ENCODE measurements at regions not wholly inside any gene's neighbourhood (a gene's known extent, or its start where the extent isn't known, plus 50 kb on each side); places are given as distances from the start of the nearest gene placed in this dataset.
"Not testable (repeated sequence)": the region's sequence is repeated elsewhere in the genome, so short reads cannot be mapped to it uniquely, and the experiment has no call there.

DNA sequence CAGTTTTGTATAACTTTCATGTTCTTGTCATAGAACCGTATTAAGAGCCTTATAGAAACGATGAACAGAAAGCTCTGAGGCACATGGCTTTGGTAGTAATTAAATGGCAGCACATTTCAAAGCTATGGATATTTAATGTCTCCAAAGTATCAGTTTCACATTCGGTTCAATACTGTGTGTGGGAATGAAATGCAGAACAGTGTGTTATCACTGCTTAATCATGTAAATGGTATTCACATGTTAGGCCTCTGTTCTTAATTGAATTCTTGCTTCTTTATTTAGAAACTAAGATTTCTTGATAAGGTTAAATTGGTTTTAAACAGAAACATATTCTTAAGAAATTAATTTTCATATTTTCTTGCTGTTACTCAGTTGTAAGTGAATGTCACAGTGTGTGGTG is 701.0 kb upstream of the PITX2 start:
- POLR2A ChIA-PET, result no interaction called here
- H3K4me1 Mint-ChIP-seq, result no peaks in the 10 kb centered on the region
- H3K27ac Mint-ChIP-seq, result no peak overlapping the region
- no peak overlapping the region for H3K4me3 Mint-ChIP-seq
- H3K9me3 Mint-ChIP-seq, result no peaks in the 10 kb centered on the region
- H3K27me3 Mint-ChIP-seq, result no peaks in the 10 kb centered on the region
- no peak for ATAC-seq (ENCODE audit: low read depth)
- DNase-seq, result no peak
- H3K36me3 Mint-ChIP-seq, result no peaks in the 10 kb centered on the region

DNA sequence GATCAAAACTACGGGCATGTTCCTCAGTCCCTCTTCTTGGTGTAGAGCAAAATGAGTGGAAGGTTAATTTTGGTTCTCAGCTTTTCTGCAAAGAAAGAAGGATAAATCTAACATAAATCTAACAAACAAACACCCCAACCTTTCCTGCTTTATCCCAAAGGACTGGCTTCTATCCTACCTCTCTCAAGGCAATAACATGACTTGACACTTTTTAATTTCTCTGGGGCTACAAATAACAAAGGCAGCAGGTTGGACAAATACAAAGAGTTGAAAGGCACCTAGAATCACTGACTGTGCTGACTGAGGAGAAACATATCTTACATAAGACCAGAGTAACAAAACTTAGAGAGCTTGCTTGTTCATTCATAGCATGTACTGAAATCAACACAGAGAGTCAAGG is 703.6 kb upstream of the PITX2 start:
- Mint-ChIP-seq H3K9me3 (no peaks in the 10 kb centered on the region), H3K27me3 (no peaks in the 10 kb centered on the region), H3K4me3 (no peak overlapping the region), H3K4me1 (no peaks in the 10 kb centered on the region), H3K36me3 (no peaks in the 10 kb centered on the region), H3K27ac (no peak overlapping the region)
- ATAC-seq (ENCODE audit: low read depth) (no peak), DNase-seq (no peak)
- POLR2A ChIA-PET, result no interaction called here

DNA sequence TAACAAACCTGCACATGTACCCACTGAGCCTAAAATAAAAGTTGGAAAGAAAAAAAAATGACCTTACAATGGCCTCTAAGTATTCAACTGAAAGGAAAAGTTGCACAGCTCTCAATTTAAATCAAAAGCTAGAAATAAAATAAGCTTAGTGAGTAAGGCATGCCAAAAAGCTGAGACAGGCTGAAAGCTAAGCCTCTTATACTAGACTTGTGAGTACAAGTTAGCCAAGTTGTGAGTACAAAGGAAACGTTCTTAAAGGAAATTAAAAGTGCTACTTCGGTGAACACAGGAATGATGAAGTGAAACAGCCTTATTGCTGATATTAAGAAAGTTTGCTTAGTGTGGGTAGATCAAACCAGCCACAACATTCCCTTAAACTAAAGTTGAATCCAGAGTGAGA is 707.9 kb upstream of the PITX2 start:
- H3K36me3 Mint-ChIP-seq, result no peaks in the 10 kb centered on the region
- POLR2A ChIA-PET, result no interaction called here
- DNase-seq (no peak), ATAC-seq (ENCODE audit: low read depth) (no peak)
- no peak overlapping the region for H3K27ac Mint-ChIP-seq
- H3K4me3 Mint-ChIP-seq, result no peak overlapping the region
- H3K27me3 Mint-ChIP-seq, result no peaks in the 10 kb centered on the region
- peaks cover 3% of the 10 kb centered on the region for H3K9me3 Mint-ChIP-seq
- H3K4me1 Mint-ChIP-seq, result no peaks in the 10 kb centered on the region

DNA sequence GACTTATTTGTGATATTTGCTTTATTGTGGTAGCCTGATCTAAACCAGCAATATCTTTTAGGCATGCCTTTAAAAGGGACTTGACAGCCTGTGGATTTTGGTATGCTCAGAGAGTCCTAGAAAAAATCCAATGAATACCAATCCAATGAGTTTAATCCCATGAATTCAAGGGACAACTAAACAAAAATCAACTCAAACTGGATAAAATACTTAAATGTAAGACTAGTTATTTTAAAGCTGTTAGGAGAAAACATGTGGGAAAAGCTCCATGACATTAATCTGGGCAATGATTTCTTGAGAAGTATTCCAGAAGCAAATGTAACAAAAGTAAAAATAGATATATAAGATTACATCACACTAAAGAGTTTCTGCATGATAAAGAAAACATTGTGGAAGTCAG is 711.5 kb upstream of the PITX2 start:
- no peaks in the 10 kb centered on the region for H3K27me3 Mint-ChIP-seq
- no peak for ATAC-seq (ENCODE audit: low read depth)
- H3K9me3 Mint-ChIP-seq, result peaks cover 4% of the 10 kb centered on the region
- no peak for DNase-seq
- no peak overlapping the region for H3K4me3 Mint-ChIP-seq
- H3K36me3 Mint-ChIP-seq, result no peaks in the 10 kb centered on the region
- POLR2A ChIA-PET, result no interaction called here
- H3K4me1 Mint-ChIP-seq, result no peaks in the 10 kb centered on the region
- no peak overlapping the region for H3K27ac Mint-ChIP-seq

DNA sequence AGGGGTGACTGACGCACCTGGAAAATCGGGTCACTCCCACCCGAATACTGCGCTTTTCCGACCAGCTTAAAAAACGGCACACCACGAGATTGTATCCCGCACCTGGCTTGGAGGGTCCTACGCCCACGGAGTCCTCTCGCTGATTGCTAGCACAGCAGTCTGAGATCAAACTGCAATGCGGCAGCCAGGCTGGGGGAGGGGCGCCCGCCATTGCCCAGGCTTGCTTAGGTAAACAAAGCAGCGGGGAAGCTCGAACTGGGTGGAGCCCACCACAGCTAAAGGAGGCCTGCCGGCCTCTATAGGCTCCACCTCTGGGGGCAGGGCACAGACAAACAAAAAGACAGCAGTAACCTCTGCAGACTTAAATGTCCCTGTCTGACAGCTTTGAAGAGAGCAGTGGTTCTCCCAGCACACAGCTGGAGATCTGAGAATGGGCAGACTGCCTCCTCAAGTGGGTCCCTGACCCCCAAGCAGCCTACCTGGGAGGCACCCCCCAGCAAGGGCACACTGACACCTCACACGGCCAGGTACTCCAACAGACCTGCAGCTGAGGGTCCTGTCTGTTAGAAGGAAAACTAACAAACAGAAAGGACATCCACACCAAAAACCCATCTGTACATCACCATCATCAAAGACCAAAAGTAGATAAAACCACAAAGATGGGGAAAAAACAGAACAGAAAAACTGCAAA is 714.5 kb upstream of the PITX2 start:
- POLR2A ChIA-PET; H3K9me3 Mint-ChIP-seq; H3K27ac Mint-ChIP-seq; ATAC-seq (ENCODE audit: low read depth); H3K36me3 Mint-ChIP-seq; H3K4me1 Mint-ChIP-seq; H3K27me3 Mint-ChIP-seq; H3K4me3 Mint-ChIP-seq; DNase-seq: not testable (repeated sequence)

DNA sequence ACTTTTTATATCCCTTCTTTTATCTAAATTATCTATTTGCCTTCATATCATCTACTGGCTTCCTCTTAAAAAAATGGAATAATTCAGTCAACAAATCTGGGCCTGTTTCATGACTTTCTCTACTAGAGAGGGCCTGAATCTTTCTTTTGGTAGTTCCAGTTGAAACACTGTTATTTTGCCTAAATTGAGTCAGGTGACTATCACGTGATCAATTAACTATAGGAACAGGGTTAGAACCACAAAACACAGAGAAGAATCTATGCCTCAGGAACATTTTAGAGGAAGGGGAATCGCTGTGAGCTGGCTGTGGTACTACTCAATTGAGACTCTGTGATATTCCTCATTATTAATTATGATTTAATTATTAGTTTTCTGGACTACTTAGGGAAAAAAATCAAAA is 736.7 kb upstream of the PITX2 start:
- H3K9me3 Mint-ChIP-seq, result peaks cover 2% of the 10 kb centered on the region
- DNase-seq, result no peak

DNA sequence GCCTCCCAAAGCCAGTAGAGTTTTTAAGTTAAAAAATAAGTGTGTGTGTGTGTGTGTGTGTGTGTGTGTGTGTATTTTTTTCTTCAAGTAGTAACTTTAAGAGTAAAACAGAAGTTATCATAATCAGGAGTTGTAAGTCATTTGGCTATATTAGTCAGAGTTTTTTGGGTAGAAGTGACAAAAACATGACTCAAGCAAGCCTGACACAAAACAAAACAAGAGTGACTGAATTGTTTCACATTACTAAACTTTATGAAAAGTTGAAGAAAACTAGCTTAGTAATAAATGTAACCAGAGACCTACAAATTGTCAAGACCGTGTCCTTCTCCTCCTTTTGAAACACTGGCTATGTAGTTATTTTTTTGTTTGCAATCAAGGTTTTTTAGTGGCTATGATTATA is 738.0 kb upstream of the PITX2 start:
- Mint-ChIP-seq H3K36me3 (no peaks in the 10 kb centered on the region), H3K27me3 (no peaks in the 10 kb centered on the region), H3K27ac (no peak overlapping the region), H3K9me3 (peaks cover 3% of the 10 kb centered on the region), H3K4me3 (no peak overlapping the region), H3K4me1 (no peaks in the 10 kb centered on the region)
- POLR2A ChIA-PET, result no interaction called here
- no peak for ATAC-seq (ENCODE audit: low read depth)
- DNase-seq, result no peak

More for the DNA sequence above, 736.7 kb upstream of the PITX2 start:
- no peak for ATAC-seq (ENCODE audit: low read depth)
- H3K4me1 Mint-ChIP-seq, result no peaks in the 10 kb centered on the region
- H3K36me3 Mint-ChIP-seq, result no peaks in the 10 kb centered on the region
- POLR2A ChIA-PET, result no interaction called here
- H3K27me3 Mint-ChIP-seq, result no peaks in the 10 kb centered on the region
- H3K27ac Mint-ChIP-seq, result no peak overlapping the region
- H3K4me3 Mint-ChIP-seq, result no peak overlapping the region

DNA sequence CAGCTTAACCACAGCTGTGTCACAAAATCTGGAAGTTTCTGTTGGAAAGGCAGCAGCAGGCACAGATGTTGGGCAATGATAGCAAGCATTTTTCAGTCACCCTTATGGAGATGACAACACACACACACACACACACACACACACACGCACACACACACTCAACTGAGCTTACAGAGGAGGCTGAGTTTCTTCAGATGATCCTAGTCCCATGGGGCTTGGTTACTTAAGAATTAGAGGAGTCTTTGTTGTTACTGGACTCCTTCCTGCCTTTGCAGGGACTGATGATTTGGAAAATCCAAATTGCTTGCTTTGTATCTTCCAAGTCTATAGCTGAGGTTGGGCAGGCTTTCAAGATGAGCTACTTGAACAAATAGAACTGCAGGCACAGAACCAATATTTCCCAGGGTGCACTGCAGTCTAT is 740.1 kb upstream of the PITX2 start:
- Mint-ChIP-seq H3K27me3 (no peaks in the 10 kb centered on the region), H3K9me3 (peaks cover 3% of the 10 kb centered on the region), H3K36me3 (no peaks in the 10 kb centered on the region), H3K27ac (no peak overlapping the region), H3K4me1 (no peaks in the 10 kb centered on the region), H3K4me3 (no peak overlapping the region)
- POLR2A ChIA-PET, result no interaction called here
- no peak for DNase-seq
- ATAC-seq (ENCODE audit: low read depth), result no peak

DNA sequence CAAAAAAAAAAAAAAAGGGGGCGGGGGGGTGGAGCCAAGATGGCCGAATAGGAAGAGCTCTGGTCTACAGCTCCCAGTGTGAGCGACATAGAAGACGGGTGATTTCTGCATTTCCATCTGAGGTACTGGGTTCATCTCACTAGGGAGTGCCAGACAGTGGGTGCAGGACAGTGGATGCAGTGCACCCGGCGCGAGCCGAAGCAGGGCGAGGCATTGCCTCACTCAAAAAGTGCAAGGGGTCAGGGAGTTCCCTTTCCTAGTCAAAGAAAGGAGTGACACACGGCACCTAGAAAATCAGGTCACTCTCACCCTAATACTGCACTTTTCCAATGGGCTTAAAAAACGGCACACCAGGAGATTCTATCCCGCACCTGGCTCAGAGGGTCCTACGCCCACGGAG is 755.0 kb upstream of the PITX2 start:
- DNase-seq; H3K9me3 Mint-ChIP-seq; H3K4me1 Mint-ChIP-seq; H3K36me3 Mint-ChIP-seq; H3K27me3 Mint-ChIP-seq; H3K4me3 Mint-ChIP-seq; H3K27ac Mint-ChIP-seq; ATAC-seq (ENCODE audit: low read depth); POLR2A ChIA-PET: not testable (repeated sequence)

DNA sequence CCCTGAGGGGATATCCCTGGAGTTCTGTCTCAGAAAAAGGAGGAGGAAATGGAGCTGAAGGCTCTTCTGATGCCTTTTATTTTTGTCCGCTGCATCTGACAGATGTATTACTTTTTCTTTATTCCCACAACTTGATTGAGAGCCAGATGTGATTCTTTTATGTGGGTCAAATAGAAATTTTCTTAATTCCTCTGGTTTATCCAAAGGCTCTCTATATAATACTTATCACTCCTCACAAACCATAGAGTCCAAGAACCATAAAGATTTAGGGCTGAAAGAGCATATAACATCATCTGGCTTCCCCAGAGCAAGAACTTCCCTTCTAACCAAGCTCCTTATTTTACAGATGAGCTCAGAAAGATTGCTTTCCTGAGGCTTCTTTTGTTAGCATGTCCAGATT is 756.7 kb upstream of the FAM241A start:
- no peaks in the 10 kb centered on the region for H3K4me1 Mint-ChIP-seq
- no peak for ATAC-seq (ENCODE audit: low read depth)

DNA sequence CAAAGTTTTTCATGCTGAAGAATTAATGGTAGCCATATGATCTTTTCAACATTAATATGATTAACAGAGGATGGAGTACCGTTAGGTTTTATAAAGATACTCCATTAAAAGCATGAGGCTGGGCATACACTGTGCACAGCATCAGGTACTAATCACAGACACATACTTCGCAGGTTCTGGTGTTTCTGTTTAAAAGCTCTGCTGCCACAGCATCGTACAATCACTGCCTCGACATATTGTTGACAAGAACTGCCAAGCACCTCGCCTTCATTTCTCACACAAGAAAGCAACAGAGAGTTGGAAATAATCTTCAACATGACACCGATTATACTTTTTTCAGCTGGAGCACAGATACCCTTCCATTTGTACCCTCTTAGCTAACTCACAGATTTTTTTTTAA is 753.4 kb upstream of the FAM241A start:
- POLR2A ChIA-PET, result no interaction called here
- no peaks in the 10 kb centered on the region for H3K27me3 Mint-ChIP-seq
- peaks cover 4% of the 10 kb centered on the region for H3K9me3 Mint-ChIP-seq
- DNase-seq (no peak), ATAC-seq (ENCODE audit: low read depth) (no peak)
- H3K27ac Mint-ChIP-seq, result no peak overlapping the region
- H3K4me1 Mint-ChIP-seq, result no peaks in the 10 kb centered on the region
- no peaks in the 10 kb centered on the region for H3K36me3 Mint-ChIP-seq
- H3K4me3 Mint-ChIP-seq, result no peak overlapping the region

More for the DNA sequence above, 756.7 kb upstream of the FAM241A start:
- no peaks in the 10 kb centered on the region for H3K27me3 Mint-ChIP-seq
- DNase-seq, result no peak
- no peak overlapping the region for H3K4me3 Mint-ChIP-seq
- H3K9me3 Mint-ChIP-seq, result peaks cover 6% of the 10 kb centered on the region
- H3K36me3 Mint-ChIP-seq, result no peaks in the 10 kb centered on the region
- POLR2A ChIA-PET, result no interaction called here
- H3K27ac Mint-ChIP-seq, result no peak overlapping the region

DNA sequence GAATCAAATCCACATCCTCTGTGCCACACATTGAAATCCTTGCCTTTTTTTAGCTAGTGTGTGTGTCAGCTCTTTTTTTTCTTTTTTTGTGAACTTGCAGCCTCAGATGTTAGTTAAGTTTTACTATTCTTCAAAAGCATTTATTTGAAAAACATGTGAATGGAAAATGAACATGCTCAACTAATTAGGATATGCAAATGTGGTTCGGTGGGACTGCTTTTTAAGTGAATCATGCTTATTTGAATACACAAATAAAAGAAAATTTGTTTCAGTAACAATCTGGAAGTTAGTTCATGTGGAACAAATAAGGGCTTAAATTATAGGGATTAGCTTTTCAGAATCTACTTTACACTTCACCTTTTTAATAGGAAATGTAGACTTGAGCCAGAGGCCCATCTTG is 751.5 kb upstream of the FAM241A start:
- Mint-ChIP-seq H3K27me3 (no peaks in the 10 kb centered on the region), H3K27ac (no peak overlapping the region), H3K9me3 (peaks cover 2% of the 10 kb centered on the region), H3K4me3 (no peak overlapping the region), H3K36me3 (no peaks in the 10 kb centered on the region), H3K4me1 (no peaks in the 10 kb centered on the region)
- ATAC-seq (ENCODE audit: low read depth) (no peak), DNase-seq (no peak)
- POLR2A ChIA-PET, result no interaction called here

DNA sequence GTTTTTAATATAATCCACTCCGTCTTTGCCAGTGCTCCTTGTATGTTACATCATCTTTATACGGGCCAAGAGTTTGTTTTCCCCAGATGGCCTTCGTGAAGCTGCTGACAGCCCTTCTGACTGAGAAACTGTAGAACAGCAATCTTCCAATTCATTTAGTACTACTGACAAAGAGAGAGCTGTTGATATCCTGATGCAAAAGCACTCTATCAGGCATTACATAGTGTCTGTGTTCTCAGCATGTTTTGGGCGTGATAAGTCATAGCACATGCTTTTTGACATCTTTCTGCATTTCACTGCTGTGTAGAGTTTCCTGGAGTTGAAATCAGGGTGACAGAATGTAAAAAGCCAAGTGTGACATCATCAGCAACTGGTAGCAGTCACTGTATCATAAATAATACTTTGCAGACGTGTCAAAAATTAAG is 746.3 kb upstream of the FAM241A start:
- Mint-ChIP-seq H3K4me1 (no peaks in the 10 kb centered on the region), H3K4me3 (no peak overlapping the region), H3K27ac (no peak overlapping the region), H3K9me3 (no peaks in the 10 kb centered on the region), H3K36me3 (no peaks in the 10 kb centered on the region), H3K27me3 (no peaks in the 10 kb centered on the region)
- no peak for DNase-seq
- ATAC-seq (ENCODE audit: low read depth), result no peak
- POLR2A ChIA-PET, result no interaction called here

DNA sequence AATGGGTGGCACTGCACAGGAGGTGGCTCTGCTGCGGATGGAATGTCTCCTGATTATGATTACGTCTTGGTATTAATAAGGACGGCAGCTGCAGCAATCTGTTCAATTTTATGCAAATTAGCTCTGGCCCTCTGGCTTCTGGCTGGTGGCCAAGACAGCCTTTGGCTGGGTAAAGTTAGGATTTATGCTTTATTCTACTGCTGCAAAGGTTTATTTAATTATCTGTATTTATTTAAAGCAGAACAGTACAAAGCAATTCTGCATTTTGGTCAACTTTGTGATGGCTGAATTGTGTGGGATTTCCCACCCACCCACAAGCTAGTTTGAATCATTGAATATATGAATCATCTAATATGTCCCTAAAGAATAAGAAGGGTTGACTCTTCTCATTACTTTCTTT is 745.6 kb upstream of the FAM241A start:
- ATAC-seq (ENCODE audit: low read depth), result no peak
- Mint-ChIP-seq H3K9me3 (no peaks in the 10 kb centered on the region), H3K4me3 (no peak overlapping the region), H3K4me1 (no peaks in the 10 kb centered on the region), H3K36me3 (no peaks in the 10 kb centered on the region), H3K27me3 (no peaks in the 10 kb centered on the region), H3K27ac (no peak overlapping the region)
- no peak for DNase-seq
- POLR2A ChIA-PET, result no interaction called here

DNA sequence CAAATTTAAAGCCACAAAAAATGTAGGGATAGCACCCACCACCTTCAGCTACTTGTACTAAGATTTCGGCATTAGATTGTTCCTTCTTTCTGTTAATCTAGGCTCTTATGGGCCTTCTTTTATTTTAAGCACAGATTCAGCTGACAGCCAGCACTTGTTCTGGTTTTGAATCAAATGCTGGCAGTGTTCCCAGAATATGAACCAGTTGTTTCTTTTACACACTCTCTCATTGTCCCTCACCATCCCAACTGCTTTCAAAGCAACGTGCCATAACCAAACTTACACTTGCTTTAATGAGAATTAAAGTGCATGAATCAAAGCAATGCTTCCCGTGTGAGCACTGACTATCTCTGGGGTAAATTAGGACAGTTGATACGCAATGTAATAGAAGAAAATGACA is 744.5 kb upstream of the FAM241A start:
- H3K36me3 Mint-ChIP-seq, result no peaks in the 10 kb centered on the region
- no peak for ATAC-seq (ENCODE audit: low read depth)
- POLR2A ChIA-PET, result no interaction called here
- H3K9me3 Mint-ChIP-seq, result no peaks in the 10 kb centered on the region
- no peak for DNase-seq
- H3K4me3 Mint-ChIP-seq, result no peak overlapping the region
- H3K4me1 Mint-ChIP-seq, result no peaks in the 10 kb centered on the region
- H3K27ac Mint-ChIP-seq, result no peak overlapping the region
- H3K27me3 Mint-ChIP-seq, result no peaks in the 10 kb centered on the region
